ENCODE measurements at regions not wholly inside any gene's neighbourhood (a gene's known extent, or its start where the extent isn't known, plus 50 kb on each side); places are given as distances from the start of the nearest gene placed in this dataset.

GRCh38 chr6:10315658-10316372 is 99.1 kb downstream of the TFAP2A start (continued):
- TF ChIP-seq CTCF (IDR thresholded peaks at IDR 0.05; ENCODE audit: low read depth, low read length, missing input control): no peak

GRCh38 chr6:10315034-10315433 is 99.8 kb downstream of the TFAP2A start:
- no peak overlapping the region for H3K9ac ChIP-seq (ENCODE audit: low read depth in 1 of 2, low read length in 2 of 2)
- WGBS: 27% methylated on average over 8 of the region's 8 CpGs

More at GRCh38 chr6:10315034-10315433, 99.8 kb downstream of the TFAP2A start:
- Histone ChIP-seq H3K27me3 (ENCODE audit: control insufficient read depth in 4 of 4, insufficient read depth in 4 of 4, low read length in 3 of 4) (peaks cover 0 to 9% (median under 1%) of the 10 kb centered on the region in 4 donors), H3K4me1 (ENCODE audit: control insufficient read depth in 4 of 4, insufficient read depth in 4 of 4, low read length in 3 of 4) (no peaks in the 10 kb centered on the region), H3K27ac (ENCODE audit: low read depth in 1 of 2, low read length in 2 of 2) (no peak overlapping the region), H3K36me3 (ENCODE audit: control insufficient read depth in 4 of 4, insufficient read depth in 3 of 4, low read depth in 1 of 4, low read length in 3 of 4) (no peaks in the 10 kb centered on the region), H3K9me3 (ENCODE audit: control insufficient read depth in 4 of 4, low read length in 3 of 4) (no peaks in the 10 kb centered on the region), H3K4me3 (ENCODE audit: low read depth in 1 of 3, low read length in 3 of 3) (no peak overlapping the region)
- no peak for TF ChIP-seq REST (IDR thresholded peaks at IDR 0.05)
- TF ChIP-seq FOXA1 (IDR thresholded peaks at IDR 0.05): no peak
- no peak for TF ChIP-seq YY1 (IDR thresholded peaks at IDR 0.05)
- TF ChIP-seq NR2F2 (IDR thresholded peaks at IDR 0.05): no peak
- no peak for TF ChIP-seq EGR1 (IDR thresholded peaks at IDR 0.05; ENCODE audit: low read depth in 2 of 2)
- no peak for TF ChIP-seq TAF1 (conservative IDR thresholded peaks at IDR 0.05)
- TF ChIP-seq RXRA (IDR thresholded peaks at IDR 0.05): no peak
- TF ChIP-seq ATF3 (IDR thresholded peaks at IDR 0.05): no peak
- no peak for TF ChIP-seq SP1 (IDR thresholded peaks at IDR 0.05)
- no peak for TF ChIP-seq GABPA (IDR thresholded peaks at IDR 0.05 in 1 of 2, conservative IDR thresholded peaks at IDR 0.05 in 1 of 2)
- TF ChIP-seq JUND (IDR thresholded peaks at IDR 0.05): no peak
- no peak for TF ChIP-seq RAD21 (IDR thresholded peaks at IDR 0.05)
- no peak for TF ChIP-seq ZBTB33 (IDR thresholded peaks at IDR 0.05)
- DNase-seq (ENCODE audit: low spot score): no peak

Measured in liver (tissue), 8 donors.